ENCODE measurements at regions not wholly inside any gene's neighbourhood (a gene's known extent, or its start where the extent isn't known, plus 50 kb on each side); places are given as distances from the start of the nearest gene placed in this dataset.

GRCh38 chr2:163210430-163210918 lies 371.9 kb upstream of the KCNH7 start:
- TF ChIP-seq CTCF (IDR thresholded peaks at IDR 0.05) = no peak

- TF ChIP-seq CTCF (IDR thresholded peaks at IDR 0.05) = no peak
These were observed 369.3 kb upstream of the KCNH7 start for GRCh38 chr2:163207693-163208370.

GRCh38 chr2:163205589-163206254 lies 367.2 kb upstream of the KCNH7 start:
- no peak for TF ChIP-seq CTCF (IDR thresholded peaks at IDR 0.05)

- TF ChIP-seq CTCF (IDR thresholded peaks at IDR 0.05) = no peak
These were observed 362.2 kb upstream of the KCNH7 start for GRCh38 chr2:163200741-163201140.

- TF ChIP-seq CTCF (IDR thresholded peaks at IDR 0.05) = no peak
These were observed 360.4 kb upstream of the KCNH7 start for GRCh38 chr2:163198972-163199371.

- no peak for TF ChIP-seq CTCF (IDR thresholded peaks at IDR 0.05)
These were observed 359.4 kb upstream of the KCNH7 start for GRCh38 chr2:163198007-163198406.

- TF ChIP-seq CTCF (IDR thresholded peaks at IDR 0.05) = peak; percentile 64
These were observed 352.8 kb upstream of the KCNH7 start for GRCh38 chr2:163191372-163191771.
